ENCODE measurements at regions not wholly inside any gene's neighbourhood (a gene's known extent, or its start where the extent isn't known, plus 50 kb on each side); places are given as distances from the start of the nearest gene placed in this dataset.

DNA sequence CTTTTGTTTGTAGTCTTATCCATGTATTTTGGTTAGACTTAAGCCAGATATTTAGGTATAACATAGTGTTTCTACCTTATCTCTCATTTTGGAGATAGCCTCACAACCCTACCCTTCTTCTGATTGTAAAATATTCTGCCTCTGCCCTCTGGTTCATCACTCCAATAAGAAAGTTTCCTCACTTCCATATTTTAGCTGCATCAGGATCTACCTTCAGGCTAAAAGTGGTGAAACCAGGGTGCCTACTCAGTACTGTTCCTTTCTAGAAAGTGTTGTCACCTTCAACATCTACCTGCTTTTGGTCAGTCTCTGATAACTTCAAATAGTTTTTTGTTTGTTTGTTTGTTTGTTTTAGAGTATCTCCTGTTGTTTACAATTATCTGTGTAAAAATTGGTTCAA lies 294.6 kb downstream of the ANXA1 start:
- no peaks in the 10 kb centered on the region for H3K4me1 Mint-ChIP-seq (ENCODE audit: low read depth)
- no peak for DNase-seq
- peaks cover 25% of the 10 kb centered on the region for H3K9me3 Mint-ChIP-seq
- TF ChIP-seq, protein P1, sequence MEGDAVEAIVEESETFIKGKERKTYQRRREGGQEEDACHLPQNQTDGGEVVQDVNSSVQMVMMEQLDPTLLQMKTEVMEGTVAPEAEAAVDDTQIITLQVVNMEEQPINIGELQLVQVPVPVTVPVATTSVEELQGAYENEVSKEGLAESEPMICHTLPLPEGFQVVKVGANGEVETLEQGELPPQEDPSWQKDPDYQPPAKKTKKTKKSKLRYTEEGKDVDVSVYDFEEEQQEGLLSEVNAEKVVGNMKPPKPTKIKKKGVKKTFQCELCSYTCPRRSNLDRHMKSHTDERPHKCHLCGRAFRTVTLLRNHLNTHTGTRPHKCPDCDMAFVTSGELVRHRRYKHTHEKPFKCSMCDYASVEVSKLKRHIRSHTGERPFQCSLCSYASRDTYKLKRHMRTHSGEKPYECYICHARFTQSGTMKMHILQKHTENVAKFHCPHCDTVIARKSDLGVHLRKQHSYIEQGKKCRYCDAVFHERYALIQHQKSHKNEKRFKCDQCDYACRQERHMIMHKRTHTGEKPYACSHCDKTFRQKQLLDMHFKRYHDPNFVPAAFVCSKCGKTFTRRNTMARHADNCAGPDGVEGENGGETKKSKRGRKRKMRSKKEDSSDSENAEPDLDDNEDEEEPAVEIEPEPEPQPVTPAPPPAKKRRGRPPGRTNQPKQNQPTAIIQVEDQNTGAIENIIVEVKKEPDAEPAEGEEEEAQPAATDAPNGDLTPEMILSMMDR (IDR thresholded peaks at IDR 0.05) = no peak
- no peaks in the 10 kb centered on the region for H3K36me3 Mint-ChIP-seq (ENCODE audit: low read depth)
- H3K27ac Mint-ChIP-seq = no peak overlapping the region
- no peaks in the 10 kb centered on the region for H3K27me3 Mint-ChIP-seq (ENCODE audit: insufficient read depth)
- H3K4me3 Mint-ChIP-seq = no peak overlapping the region

- H3K27me3 Mint-ChIP-seq (ENCODE audit: insufficient read depth) = peaks cover 2% of the 10 kb centered on the region; the same call in 1 of the 2 replicates
- peaks cover 18% of the 10 kb centered on the region for H3K9me3 Mint-ChIP-seq
- DNase-seq = no peak
- no peaks in the 10 kb centered on the region for H3K4me1 Mint-ChIP-seq (ENCODE audit: low read depth)
- TF ChIP-seq, protein P1 (IDR thresholded peaks at IDR 0.05) = no peak
- H3K27ac Mint-ChIP-seq = no peak overlapping the region
- H3K4me3 Mint-ChIP-seq = no peak overlapping the region
- H3K36me3 Mint-ChIP-seq (ENCODE audit: low read depth) = no peaks in the 10 kb centered on the region; the same call in 1 of the 2 replicates
Observed at GRCh38 chr9:73451003-73451402, 299.3 kb downstream of the ANXA1 start.

DNA sequence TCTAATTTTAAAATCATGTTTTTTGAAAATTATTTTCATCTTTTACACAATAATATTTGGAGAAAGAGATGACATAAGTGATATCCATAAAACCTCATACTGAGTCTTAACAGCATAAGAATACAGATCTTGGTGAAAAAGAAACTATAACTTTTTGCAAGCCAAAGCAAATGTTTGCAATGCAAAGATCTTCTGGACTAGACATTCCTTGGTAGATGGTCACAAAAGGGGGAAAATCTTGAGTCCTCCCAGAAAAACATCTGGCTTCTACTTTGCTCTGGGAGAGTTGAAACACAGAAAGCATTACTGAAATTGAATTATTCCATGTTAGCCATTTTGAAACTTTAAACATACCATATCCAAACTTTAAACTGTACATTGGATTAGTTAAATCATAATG lies 308.2 kb downstream of the ANXA1 start:
- DNase-seq = no peak
- H3K27ac Mint-ChIP-seq = no peak overlapping the region
- no peak overlapping the region for H3K4me3 Mint-ChIP-seq
- peaks cover 13% of the 10 kb centered on the region for H3K9me3 Mint-ChIP-seq
- TF ChIP-seq, protein P1 (IDR thresholded peaks at IDR 0.05) = no peak
- no peaks in the 10 kb centered on the region for H3K27me3 Mint-ChIP-seq (ENCODE audit: insufficient read depth)
- H3K36me3 Mint-ChIP-seq (ENCODE audit: low read depth) = no peaks in the 10 kb centered on the region
- H3K4me1 Mint-ChIP-seq (ENCODE audit: low read depth) = no peaks in the 10 kb centered on the region

DNA sequence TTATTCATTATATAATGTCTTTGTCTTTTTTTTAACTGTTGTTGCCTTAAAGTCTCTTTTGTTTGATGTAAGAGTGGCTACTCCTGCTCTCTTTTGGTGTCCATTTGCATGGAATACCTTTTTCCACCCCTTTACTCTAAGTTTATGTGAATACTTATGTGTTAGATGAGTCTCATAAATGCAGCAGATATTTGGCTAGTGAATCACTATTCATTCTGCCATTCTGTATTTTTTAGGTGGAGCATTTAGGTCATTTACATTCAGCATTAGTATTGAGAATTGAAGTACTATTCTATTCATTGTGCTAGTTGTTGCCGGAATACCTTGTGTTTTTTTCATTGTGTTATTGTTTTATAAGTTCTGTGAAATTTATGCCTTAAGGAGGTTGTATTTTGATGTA lies 317.1 kb downstream of the ANXA1 start:
- H3K4me1 Mint-ChIP-seq (ENCODE audit: low read depth) = no peaks in the 10 kb centered on the region
- no peak overlapping the region for H3K4me3 Mint-ChIP-seq
- no peaks in the 10 kb centered on the region for H3K27me3 Mint-ChIP-seq (ENCODE audit: insufficient read depth)

DNA sequence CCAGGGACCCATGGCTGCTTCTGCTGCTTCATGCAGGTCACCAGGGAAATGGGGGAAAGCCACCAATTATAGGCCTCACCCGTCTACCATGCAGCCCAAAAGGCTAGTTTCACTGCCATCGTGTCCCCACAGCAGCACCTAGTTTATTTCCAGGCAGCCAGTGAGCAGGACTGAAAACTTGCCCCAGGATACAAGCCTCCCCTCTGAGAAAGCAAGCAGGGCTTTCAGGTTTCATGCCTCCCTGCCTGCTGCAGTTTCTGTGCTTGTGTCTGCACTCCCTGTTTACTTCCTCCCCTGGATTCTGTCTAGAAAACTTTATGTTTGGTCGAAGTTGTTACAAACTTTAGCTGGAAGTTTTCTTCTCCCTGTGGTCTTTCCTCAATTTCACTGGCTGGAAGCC lies 319.1 kb downstream of the ANXA1 start:
- TF ChIP-seq, protein P1 (IDR thresholded peaks at IDR 0.05) = no peak
- Mint-ChIP-seq H3K4me1 (ENCODE audit: low read depth) (no peaks in the 10 kb centered on the region), H3K27me3 (ENCODE audit: insufficient read depth) (no peaks in the 10 kb centered on the region), H3K36me3 (ENCODE audit: low read depth) (no peaks in the 10 kb centered on the region), H3K9me3 (peaks cover 63% of the 10 kb centered on the region), H3K27ac (no peak overlapping the region), H3K4me3 (no peak overlapping the region)
- no peak for DNase-seq

More for the DNA sequence above, 317.1 kb downstream of the ANXA1 start:
- TF ChIP-seq, protein P1 (IDR thresholded peaks at IDR 0.05) = no peak
- DNase-seq = no peak
- Mint-ChIP-seq H3K36me3 (ENCODE audit: low read depth) (no peaks in the 10 kb centered on the region), H3K9me3 (peaks cover 51% of the 10 kb centered on the region), H3K27ac (no peak overlapping the region)
